ENCODE measurements at regions not wholly inside any gene's neighbourhood (a gene's known extent, or its start where the extent isn't known, plus 50 kb on each side); places are given as distances from the start of the nearest gene placed in this dataset.

- no peak for ATAC-seq
- peaks cover 2% of the 10 kb centered on the region; the same call in 2 of the 3 replicates for H3K36me3 Mint-ChIP-seq (ENCODE audit: low read depth)
- H3K27ac ChIP-seq (ENCODE audit: low read depth) = no peak overlapping the region
- H3K27me3 ChIP-seq (ENCODE audit: insufficient read depth) = peaks cover 17% of the 10 kb centered on the region; the same call in 1 of the 2 replicates
- H3K4me1 Mint-ChIP-seq = peaks cover 42% of the 10 kb centered on the region
- H2AFZ ChIP-seq = no peak overlapping the region
- H3F3A ChIP-seq (replicated peaks; ENCODE audit: low read depth) = no peaks in the 10 kb centered on the region
- H3K79me2 ChIP-seq (replicated peaks; ENCODE audit: insufficient read depth) = no peaks in the 10 kb centered on the region
- H3K36me3 ChIP-seq (ENCODE audit: insufficient read depth) = no peaks in the 10 kb centered on the region
- H3K27ac Mint-ChIP-seq = no peak overlapping the region
- no peak overlapping the region for H3K4me3 Mint-ChIP-seq
- H3K4me3 ChIP-seq = no peak overlapping the region
- no peak for TF ChIP-seq ZNF331 (CRISPR knock-in tag; IDR thresholded peaks at IDR 0.05; ENCODE audit: low read depth)
- TF ChIP-seq EZH2phosphoT487 (IDR thresholded peaks at IDR 0.05; ENCODE audit: unreplicated experiment) = no peak
- TF ChIP-seq JUNB (IDR thresholded peaks at IDR 0.05; ENCODE audit: unreplicated experiment) = no peak
- TF ChIP-seq ETS1 (IDR thresholded peaks at IDR 0.05) = no peak
- no peak for TF ChIP-seq NANOG (IDR thresholded peaks at IDR 0.05; ENCODE audit: borderline replicate concordance)
- TF ChIP-seq REST (IDR thresholded peaks at IDR 0.05; ENCODE audit: unreplicated experiment) = no peak
- TF ChIP-seq EZH2 (IDR thresholded peaks at IDR 0.05; ENCODE audit: low read depth, unreplicated experiment) = no peak
- no peak for TF ChIP-seq ZNF462 (CRISPR knock-in tag; IDR thresholded peaks at IDR 0.05)
- TF ChIP-seq CREB1 (CRISPR knock-in tag; IDR thresholded peaks at IDR 0.05; ENCODE audit: low read depth) = no peak
- no peak for TF ChIP-seq POLR2AphosphoS5 (IDR thresholded peaks at IDR 0.05; ENCODE audit: low read depth)
- no peak for TF ChIP-seq STAT1 (IDR thresholded peaks at IDR 0.05; ENCODE audit: unreplicated experiment)
- TF ChIP-seq ZNF114 (CRISPR knock-in tag; IDR thresholded peaks at IDR 0.05) = no peak
- no peak for TF ChIP-seq CTCF (conservative IDR thresholded peaks at IDR 0.05; ENCODE audit: low read depth in 2 of 2)
- peaks cover 16% of the 10 kb centered on the region for H3K27me3 Mint-ChIP-seq (ENCODE audit: insufficient read depth, low read depth, poor library complexity)
- no peak overlapping the region for H3K4me2 ChIP-seq
- no peaks in the 10 kb centered on the region for H3K9me2 ChIP-seq (ENCODE audit: insufficient read depth)
- no peaks in the 10 kb centered on the region for H4K20me1 ChIP-seq (replicated peaks; ENCODE audit: insufficient read depth)
- H3K9me3 Mint-ChIP-seq = peaks cover 3% of the 10 kb centered on the region; the same call in 2 of the 3 replicates
- no peak for DNase-seq (ENCODE audit: low spot score)
- peaks cover 23% of the 10 kb centered on the region for H3K4me1 ChIP-seq (ENCODE audit: insufficient read depth)
Measured at GRCh38 chr9:96044401-96044800, 168.9 kb downstream of the ERCC6L2 start.
